H9 (cell line): ENCODE measurements at regions not wholly inside any gene's neighbourhood (a gene's known extent, or its start where the extent isn't known, plus 50 kb on each side); places are given as distances from the start of the nearest gene placed in this dataset.

ENCODE experiments used
- DNase-seq: peaks from one replicate; pipeline ENCODE4 v3.0.0-alpha.2; 2017
- H2AFZ ChIP-seq: one replicate; pipeline ENCODE4 v1.6.1; 2013; ENCODE audit warnings: mild to moderate bottlenecking, low read length, control low read depth, moderate library complexity
- H2AK5ac ChIP-seq: 2 replicates; pipeline ENCODE4 v1.6.1; 2013; ENCODE audit warnings: low read length, control low read depth, mixed read lengths; ENCODE audit not compliant: insufficient read length
- H2BK120ac ChIP-seq: one replicate; pipeline ENCODE4 v1.6.1; 2013; ENCODE audit warnings: low read depth, mild to moderate bottlenecking, low read length, control low read depth, inconsistent platforms; ENCODE audit not compliant: poor library complexity, severe bottlenecking
- H2BK12ac ChIP-seq: 2 replicates; pipeline ENCODE4 v1.6.1; 2013; ENCODE audit warnings: low read length, control low read depth, mixed read lengths, low read depth; ENCODE audit not compliant: insufficient read length
- H2BK15ac ChIP-seq: 2 replicates; pipeline ENCODE4 v1.6.1; 2013; ENCODE audit warnings: low read depth, low read length, control low read depth
- H2BK20ac ChIP-seq: one replicate; pipeline ENCODE4 v1.6.1; 2013; ENCODE audit warnings: low read depth, mild to moderate bottlenecking, low read length, control low read depth, inconsistent platforms; ENCODE audit not compliant: poor library complexity, severe bottlenecking
- H2BK5ac ChIP-seq: 2 replicates; pipeline ENCODE4 v1.6.1; 2013; ENCODE audit warnings: low read length, control low read depth, mixed read lengths; ENCODE audit not compliant: insufficient read length
- H3K14ac ChIP-seq: 2 replicates; pipeline ENCODE4 v1.6.1; 2013; ENCODE audit warnings: low read length, control low read depth; ENCODE audit not compliant: insufficient read depth
- H3K18ac ChIP-seq: 2 replicates; pipeline ENCODE4 v1.6.1; 2013; ENCODE audit warnings: low read depth, mild to moderate bottlenecking, mixed read lengths, low read length, control low read depth; ENCODE audit not compliant: insufficient read length
- H3K23ac ChIP-seq: 2 replicates; pipeline ENCODE4 v1.6.1; 2013; ENCODE audit warnings: low read length, control low read depth, mixed read lengths, low read depth; ENCODE audit not compliant: insufficient read length
- H3K23me2 ChIP-seq: 2 replicates; pipeline ENCODE4 v1.6.1; 2013; ENCODE audit warnings: low read depth, mild to moderate bottlenecking, mixed read lengths, low read length, control low read depth; ENCODE audit not compliant: insufficient read length, poor library complexity, severe bottlenecking
- H3K27ac ChIP-seq: 2 replicates; pipeline ENCODE4 v1.5.1; 2013; ENCODE audit warnings: low read length, control low read depth, mixed read lengths, low read depth; ENCODE audit not compliant: insufficient read length
- H3K27me3 ChIP-seq: 2 replicates; pipeline ENCODE4 v1.6.1; 2013; ENCODE audit warnings: low read length, control low read depth, inconsistent platforms; ENCODE audit not compliant: insufficient read depth
- H3K4ac ChIP-seq: 2 replicates; pipeline ENCODE4 v1.6.1; 2013; ENCODE audit warnings: low read depth, mild to moderate bottlenecking, control low read depth, inconsistent platforms, low read length, moderate library complexity
- H3K4me1 ChIP-seq: 2 replicates; pipeline ENCODE4 v1.6.1; 2013; ENCODE audit warnings: low read length, control low read depth, inconsistent platforms; ENCODE audit not compliant: insufficient read depth
- H3K4me2 ChIP-seq: 2 replicates; pipeline ENCODE4 v1.6.1; 2013; ENCODE audit warnings: low read length, control low read depth, mixed read lengths; ENCODE audit not compliant: insufficient read length, insufficient read depth
- H3K56ac ChIP-seq: 2 replicates; pipeline ENCODE4 v1.6.1; 2013; ENCODE audit warnings: low read depth, mild to moderate bottlenecking, mixed read lengths, low read length, control low read depth; ENCODE audit not compliant: insufficient read length
- H3K79me1 ChIP-seq: 2 replicates; pipeline ENCODE4 v1.6.1; 2013; ENCODE audit warnings: low read depth, mild to moderate bottlenecking, moderate library complexity, low read length, control low read depth, inconsistent platforms; ENCODE audit not compliant: insufficient read depth, poor library complexity, severe bottlenecking
- H3K79me2 ChIP-seq: 2 replicates; pipeline ENCODE4 v1.6.1; 2013; ENCODE audit warnings: low read length, control low read depth, inconsistent platforms; ENCODE audit not compliant: insufficient read depth
- H3K9ac ChIP-seq: 2 replicates; pipeline ENCODE4 v1.6.1; 2013; ENCODE audit warnings: low read length, control low read depth, mixed read lengths; ENCODE audit not compliant: insufficient read length; ENCODE audit errors: extremely low read depth
- H3K9me3 ChIP-seq: one replicate; pipeline ENCODE4 v1.6.1; 2013; ENCODE audit warnings: low read depth, low read length, inconsistent platforms; ENCODE audit not compliant: control insufficient read depth
- H3T11ph ChIP-seq: one replicate; pipeline ENCODE4 v1.6.1; 2013; ENCODE audit warnings: mild to moderate bottlenecking, low read length, control low read depth, inconsistent platforms
- H4K20me1 ChIP-seq: one replicate; pipeline ENCODE4 v1.6.1; 2013; ENCODE audit not compliant: control insufficient read depth, insufficient read length, insufficient read depth
- H4K5ac ChIP-seq: 2 replicates; pipeline ENCODE4 v1.6.1; 2013; ENCODE audit warnings: low read depth, mild to moderate bottlenecking, mixed read lengths, low read length, control low read depth; ENCODE audit not compliant: insufficient read length
- H4K8ac ChIP-seq: replicated peaks from 2 replicates; pipeline ENCODE4 v1.6.1; 2013; ENCODE audit warnings: low read length, control low read depth, mixed read lengths, low read depth; ENCODE audit not compliant: insufficient read length
- H4K91ac ChIP-seq: 2 replicates; pipeline ENCODE4 v1.6.1; 2013; ENCODE audit warnings: low read depth, mild to moderate bottlenecking, moderate library complexity, mixed read lengths, low read length, control low read depth; ENCODE audit not compliant: insufficient read length
- H3K27ac Mint-ChIP-seq, 3 experiments: 2 replicates in 2 of 3; 3 replicates in 1 of 3; pipeline ENCODE4 v1.8.0; 2020 to 2021; ENCODE audit warnings: mixed read lengths in 3 of 3, mild to moderate bottlenecking in 1 of 3, moderate library complexity in 1 of 3
- H3K27me3 Mint-ChIP-seq: 2 replicates; pipeline ENCODE4 v1.8.0; 2021; ENCODE audit warnings: low read depth, mild to moderate bottlenecking, moderate library complexity, mixed read lengths
- H3K36me3 Mint-ChIP-seq, 3 experiments: 2 replicates in 2 of 3; 3 replicates in 1 of 3; pipeline ENCODE4 v1.8.0; 2020 to 2021; ENCODE audit warnings: low read depth in 3 of 3, mixed read lengths in 3 of 3; ENCODE audit not compliant: insufficient read depth in 1 of 3
- H3K4me1 Mint-ChIP-seq, 2 experiments: 2 replicates each; pipeline ENCODE4 v1.8.0; 2020; ENCODE audit warnings: mixed read lengths in 2 of 2
- H3K4me3 Mint-ChIP-seq, 2 experiments: 2 replicates in 1 of 2; 3 replicates in 1 of 2; pipeline ENCODE4 v1.8.0; 2020 to 2021; ENCODE audit warnings: mild to moderate bottlenecking in 2 of 2, mixed read lengths in 2 of 2, moderate library complexity in 1 of 2
- H3K9me3 Mint-ChIP-seq, 2 experiments: 2 replicates in 1 of 2; 3 replicates in 1 of 2; pipeline ENCODE4 v1.8.0; 2020; ENCODE audit warnings: mild to moderate bottlenecking in 2 of 2, mixed read lengths in 2 of 2, moderate library complexity in 1 of 2
- CTCF ChIP-seq: fragments of 200-600 bp; sonication (generic); conservative IDR thresholded peaks from 3 replicates; pipeline ENCODE4 v1.8.0; 2021; ENCODE audit warnings: antibody characterized with exemption, mild to moderate bottlenecking
- WGBS: extraction: QIAGEN DNeasy Blood & Tissue Kit; methylation state at CpG from one replicate; pipeline ENCODE4 v1.1.7; 2013; ENCODE audit warnings: missing lambda C conversion rate, low lambda C conversion rate, mixed read lengths; ENCODE audit not compliant: insufficient read length; ENCODE audit errors: extremely low coverage; 5-methylcytosine and 5-hydroxymethylcytosine counted together

GRCh38 chr20:18929800-18930199, 116.2 kb downstream of the SCP2D1 start:
- Histone ChIP-seq H3K23me2 (no peaks in the 10 kb centered on the region), H4K20me1 (no peaks in the 10 kb centered on the region), H2AFZ (no peak overlapping the region), H4K8ac (no peak overlapping the region), H3K23ac (no peak overlapping the region), H3K18ac (no peak overlapping the region), H3K4me2 (no peak overlapping the region), H2BK15ac (no peak overlapping the region), H3K79me2 (no peaks in the 10 kb centered on the region), H4K5ac (no peak overlapping the region), H4K91ac (no peak overlapping the region), H2BK20ac (no peak overlapping the region), H3K9me3 (no peaks in the 10 kb centered on the region), H3K79me1 (no peaks in the 10 kb centered on the region), H3K27ac (no peak overlapping the region), H2BK5ac (no peak overlapping the region), H2BK12ac (no peak overlapping the region), H2AK5ac (no peak overlapping the region), H3K9ac (no peak overlapping the region), H2BK120ac (no peak overlapping the region), H3T11ph (no peak overlapping the region), H3K56ac (no peak overlapping the region), H3K4ac (no peak overlapping the region), H3K14ac (no peak overlapping the region), H3K4me1 (no peaks in the 10 kb centered on the region), H3K27me3 (no peaks in the 10 kb centered on the region)
- WGBS = no CpG with 5 or more reads among the region's 1 CpG
- no peak overlapping the region for H3K27ac Mint-ChIP-seq
- no peak for DNase-seq
- peaks cover 4% of the 10 kb centered on the region for H3K27me3 Mint-ChIP-seq
- no peaks in the 10 kb centered on the region; a peak in 2 of 5 replicates for H3K9me3 Mint-ChIP-seq
- no peaks in the 10 kb centered on the region for H3K36me3 Mint-ChIP-seq
- no peak overlapping the region for H3K4me3 Mint-ChIP-seq
- no peaks in the 10 kb centered on the region for H3K4me1 Mint-ChIP-seq
- no peak for TF ChIP-seq CTCF
